HEK293 (cell line): ENCODE measurements at regions not wholly inside any gene's neighbourhood (a gene's known extent, or its start where the extent isn't known, plus 50 kb on each side); places are given as distances from the start of the nearest gene placed in this dataset.

Experiments used
- CTCF ChIA-PET: fragments of 350-600 bp; formaldehyde crosslinking; extraction: SDS; loops from one replicate; lab custom pipeline; 2021; ENCODE audit warnings: antibody characterized with exemption; lab: Yijun Ruan, JAX
- POLR2A ChIA-PET: fragments of 300-600 bp; formaldehyde crosslinking; extraction: SDS; loops from one replicate; lab custom pipeline; 2020; ENCODE audit warnings: antibody characterized with exemption, inconsistent platforms; lab: Yijun Ruan, JAX
- H3K27ac ChIP-seq: fragments of 200-500 bp; sonication (Bioruptor generic); 2 replicates; pipeline ENCODE4 v1.5.1; 2014; ENCODE audit warnings: low read depth, low read length, control low read depth, inconsistent platforms; ENCODE audit errors: extremely low read depth
- H3K36me3 ChIP-seq, 2 experiments: fragments of 200-500 bp in 1 of 2; sonication (Bioruptor generic) in 1 of 2; 1 replicate in 1 of 2; 2 replicates in 1 of 2; pipeline ENCODE4 v1.5.1; 2014 to 2017; ENCODE audit warnings: inconsistent platforms in 2 of 2, low read length in 2 of 2; ENCODE audit not compliant: control insufficient read depth in 2 of 2, insufficient read depth in 1 of 2
- H3K4me1 ChIP-seq: fragments of 200-500 bp; sonication (Bioruptor generic); 2 replicates; pipeline ENCODE4 v1.5.1; 2014; ENCODE audit warnings: mild to moderate bottlenecking, low read length, inconsistent platforms; ENCODE audit not compliant: control insufficient read depth, insufficient read depth
- H3K4me3 ChIP-seq: 2 replicates; pipeline ENCODE4 v1.5.1; 2011; ENCODE audit warnings: low read depth, mild to moderate bottlenecking, control low read depth, low read length, moderate library complexity
- H3K9me3 ChIP-seq: fragments of 200-500 bp; sonication (Bioruptor generic); 2 replicates; pipeline ENCODE4 v1.5.1; 2014; ENCODE audit warnings: low read depth, low read length, inconsistent platforms; ENCODE audit not compliant: control insufficient read depth, insufficient read depth
- AEBP2 ChIP-seq: fragments of 450-650 bp; formaldehyde crosslinking; IDR thresholded peaks from 2 replicates; pipeline ENCODE4 v1.5.1; 2016; ENCODE audit warnings: missing biosample characterization, missing genetic modification characterization, borderline replicate concordance
- CTCF ChIP-seq: fragments of 450-650 bp; formaldehyde crosslinking; IDR thresholded peaks from 2 replicates; pipeline ENCODE4 v1.5.1; 2016; ENCODE audit warnings: missing biosample characterization, missing genetic modification characterization
- HOXC10 ChIP-seq: sonication (generic); formaldehyde crosslinking; IDR thresholded peaks from 2 replicates; pipeline ENCODE4 v1.8.1; 2023; ENCODE audit warnings: mild to moderate bottlenecking, missing genetic modification reagents
- PRDM1 ChIP-seq: fragments of 450-650 bp; formaldehyde crosslinking; IDR thresholded peaks from 2 replicates; pipeline ENCODE4; 2016; ENCODE audit warnings: missing biosample characterization, missing genetic modification characterization
- SP2 ChIP-seq: fragments of 450-650 bp; formaldehyde crosslinking; IDR thresholded peaks from 2 replicates; pipeline ENCODE4 v1.5.1; 2016; ENCODE audit warnings: missing biosample characterization, missing genetic modification characterization
- SP3 ChIP-seq: fragments of 450-650 bp; formaldehyde crosslinking; IDR thresholded peaks from 2 replicates; pipeline ENCODE4 v1.5.1; 2016; ENCODE audit warnings: missing biosample characterization, missing genetic modification characterization
- ZFP3 ChIP-seq: fragments of 450-650 bp; formaldehyde crosslinking; IDR thresholded peaks from 2 replicates; pipeline ENCODE4 v1.5.1; 2016; ENCODE audit warnings: low read depth, missing biosample characterization, missing genetic modification characterization
- ZFP69B ChIP-seq: fragments of 450-650 bp; formaldehyde crosslinking; IDR thresholded peaks from 2 replicates; pipeline ENCODE4 v1.5.1; 2016; ENCODE audit warnings: missing biosample characterization, missing genetic modification characterization
- ZNF146 ChIP-seq: fragments of 450-650 bp; formaldehyde crosslinking; IDR thresholded peaks from 2 replicates; pipeline ENCODE4 v1.5.1; 2016; ENCODE audit warnings: missing biosample characterization, missing genetic modification characterization
- ZNF169 ChIP-seq: fragments of 450-650 bp; formaldehyde crosslinking; IDR thresholded peaks from 2 replicates; pipeline ENCODE4 v1.5.1; 2016; ENCODE audit warnings: missing biosample characterization, missing genetic modification characterization
- ZNF266 ChIP-seq: fragments of 450-650 bp; formaldehyde crosslinking; IDR thresholded peaks from 2 replicates; pipeline ENCODE4 v1.5.1; 2016; ENCODE audit warnings: missing biosample characterization, missing genetic modification characterization, low read depth
- ZNF335 ChIP-seq: fragments of 450-650 bp; formaldehyde crosslinking; conservative IDR thresholded peaks from 2 replicates; pipeline ENCODE4 v1.5.1; 2016; ENCODE audit warnings: missing biosample characterization, missing genetic modification characterization
- ZNF366 ChIP-seq: fragments of 450-650 bp; formaldehyde crosslinking; conservative IDR thresholded peaks from 2 replicates; pipeline ENCODE4 v1.5.1; 2016; ENCODE audit warnings: missing biosample characterization, missing genetic modification characterization
- ZNF548 ChIP-seq: fragments of 450-650 bp; formaldehyde crosslinking; IDR thresholded peaks from 2 replicates; pipeline ENCODE4 v1.5.1; 2016; ENCODE audit warnings: missing biosample characterization, missing genetic modification characterization
- ZNF76 ChIP-seq: fragments of 450-650 bp; formaldehyde crosslinking; IDR thresholded peaks from 2 replicates; pipeline ENCODE4; 2016; ENCODE audit warnings: low read depth, missing biosample characterization, missing genetic modification characterization, borderline replicate concordance
- TF ChIP-seq, protein P1 (sequence below): fragments of 450-650 bp; formaldehyde crosslinking; IDR thresholded peaks from 2 replicates; pipeline ENCODE4 v1.5.1; 2016; ENCODE audit warnings: missing biosample characterization, missing genetic modification characterization
- TF ChIP-seq, protein P2 (sequence below): fragments of 450-650 bp; formaldehyde crosslinking; IDR thresholded peaks from 2 replicates; pipeline ENCODE4 v1.5.1; 2016; ENCODE audit warnings: missing biosample characterization, missing genetic modification characterization
- TF ChIP-seq, protein P3 (sequence below): fragments of 450-650 bp; formaldehyde crosslinking; optimal IDR thresholded peaks from 2 replicates; pipeline ENCODE3; 2016; ENCODE audit warnings: missing biosample characterization, mild to moderate bottlenecking, missing genetic modification characterization

GRCh38 chr5:91469517-91470165 lies 86.5 kb upstream of the ARRDC3 start (continued):
- TF ChIP-seq ZNF169 (tag by site-specific recombination) = no peak
- TF ChIP-seq, protein P1, sequence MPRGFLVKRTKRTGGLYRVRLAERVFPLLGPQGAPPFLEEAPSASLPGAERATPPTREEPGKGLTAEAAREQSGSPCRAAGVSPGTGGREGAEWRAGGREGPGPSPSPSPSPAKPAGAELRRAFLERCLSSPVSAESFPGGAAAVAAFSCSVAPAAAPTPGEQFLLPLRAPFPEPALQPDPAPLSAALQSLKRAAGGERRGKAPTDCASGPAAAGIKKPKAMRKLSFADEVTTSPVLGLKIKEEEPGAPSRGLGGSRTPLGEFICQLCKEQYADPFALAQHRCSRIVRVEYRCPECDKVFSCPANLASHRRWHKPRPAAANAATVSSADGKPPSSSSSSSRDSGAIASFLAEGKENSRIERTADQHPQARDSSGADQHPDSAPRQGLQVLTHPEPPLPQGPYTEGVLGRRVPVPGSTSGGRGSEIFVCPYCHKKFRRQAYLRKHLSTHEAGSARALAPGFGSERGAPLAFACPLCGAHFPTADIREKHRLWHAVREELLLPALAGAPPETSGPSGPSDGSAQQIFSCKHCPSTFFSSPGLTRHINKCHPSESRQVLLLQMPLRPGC (tag by site-specific recombination) = no peak

DNA sequence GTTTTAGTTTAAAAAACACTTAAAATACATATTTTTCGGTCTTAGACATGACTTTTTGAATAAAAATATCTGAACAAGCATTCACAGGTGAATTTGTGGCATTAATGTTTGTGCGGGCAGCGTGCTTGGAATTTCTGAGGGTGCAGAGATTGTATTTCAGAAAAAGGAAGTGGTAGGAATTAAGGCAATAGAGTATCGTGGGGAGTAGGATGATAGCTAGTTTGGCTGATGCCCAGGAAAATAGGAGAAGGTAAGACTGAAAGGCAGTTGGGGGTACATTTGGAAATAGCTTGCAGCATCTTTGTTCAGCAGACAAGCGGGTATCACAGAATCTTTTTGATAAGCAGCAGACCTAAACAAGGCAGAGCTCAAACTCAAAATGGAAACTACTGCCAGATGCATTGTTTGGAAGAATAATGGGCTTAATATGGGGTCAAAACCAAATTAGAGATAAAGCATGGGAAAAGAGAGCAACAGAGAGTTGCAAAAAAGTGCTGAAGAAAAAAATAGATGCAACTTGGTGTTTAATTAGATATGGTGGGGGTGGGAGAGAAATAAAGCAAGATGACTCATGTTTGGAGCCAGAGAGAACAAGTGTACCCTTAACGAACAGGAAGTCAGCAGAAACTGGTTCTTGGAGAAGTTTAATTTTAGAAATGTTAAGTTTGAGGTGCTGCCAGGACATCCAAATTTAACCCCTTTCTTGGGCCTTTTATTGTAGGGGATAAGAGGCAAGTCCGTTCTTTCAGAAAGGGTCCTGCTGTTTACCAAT lies 85.7 kb upstream of the ARRDC3 start:
- ChIA-PET POLR2A (no interaction called here), CTCF (no interaction called here)
- Histone ChIP-seq H3K27ac (no peak overlapping the region), H3K9me3 (no peaks in the 10 kb centered on the region), H3K4me1 (no peaks in the 10 kb centered on the region), H3K36me3 (no peaks in the 10 kb centered on the region), H3K4me3 (no peak overlapping the region)
- TF ChIP-seq ZNF366 (tag by site-specific recombination) (no peak), ZNF548 (no peak), ZNF76 (tag by site-specific recombination) (no peak), PRDM1 (tag by site-specific recombination) (no peak), ZNF266 (no peak), SP2 (tag by site-specific recombination) (no peak), CTCF (no peak)

DNA sequence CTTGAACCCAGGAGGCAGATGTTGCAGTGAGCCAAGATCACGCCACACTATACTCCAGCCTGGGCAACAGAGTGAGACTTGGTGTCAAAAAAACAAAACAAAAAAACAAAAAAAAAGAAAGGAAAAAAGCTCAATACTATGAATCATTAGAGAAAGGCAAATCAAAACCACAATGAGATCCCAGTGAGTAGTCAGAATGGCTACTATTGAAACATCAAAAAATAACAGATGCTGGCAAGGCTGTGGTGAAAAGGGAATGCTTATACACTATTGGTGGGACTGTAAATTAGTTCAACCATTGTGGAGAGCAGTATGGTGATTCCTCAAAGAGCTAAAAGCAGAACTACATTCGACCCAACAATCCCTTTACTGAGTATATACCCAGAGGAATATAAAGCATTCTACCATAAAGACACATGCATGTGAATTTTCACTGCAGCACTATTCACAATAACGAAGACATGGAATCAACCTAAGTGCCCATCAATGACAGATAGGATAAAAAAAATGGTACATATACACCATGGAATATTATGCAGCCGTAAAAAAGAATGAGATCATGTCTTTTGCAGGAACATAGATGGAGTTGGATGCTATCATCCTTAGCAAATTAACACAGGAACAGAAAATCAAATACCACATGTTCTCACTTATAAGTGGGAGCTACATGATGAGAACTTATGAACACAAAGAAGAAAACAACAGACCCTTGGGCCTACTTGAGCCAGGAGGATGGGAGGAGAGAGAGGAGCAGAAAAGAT lies 81.9 kb upstream of the ARRDC3 start:
- CTCF ChIA-PET = no interaction called here

GRCh38 chr5:91457681-91458058 lies 74.6 kb upstream of the ARRDC3 start:
- POLR2A ChIA-PET = no interaction called here
- CTCF ChIA-PET = no interaction called here
- TF ChIP-seq AEBP2 (tag by site-specific recombination) = no peak
- TF ChIP-seq, protein P2, sequence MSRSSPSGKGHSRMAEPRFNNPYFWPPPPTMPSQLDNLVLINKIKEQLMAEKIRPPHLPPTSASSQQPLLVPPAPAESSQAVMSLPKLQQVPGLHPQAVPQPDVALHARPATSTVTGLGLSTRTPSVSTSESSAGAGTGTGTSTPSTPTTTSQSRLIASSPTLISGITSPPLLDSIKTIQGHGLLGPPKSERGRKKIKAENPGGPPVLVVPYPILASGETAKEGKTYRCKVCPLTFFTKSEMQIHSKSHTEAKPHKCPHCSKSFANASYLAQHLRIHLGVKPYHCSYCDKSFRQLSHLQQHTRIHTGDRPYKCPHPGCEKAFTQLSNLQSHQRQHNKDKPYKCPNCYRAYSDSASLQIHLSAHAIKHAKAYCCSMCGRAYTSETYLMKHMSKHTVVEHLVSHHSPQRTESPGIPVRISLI (tag by site-specific recombination) = no peak
- no peak for TF ChIP-seq SP3 (tag by site-specific recombination)
- TF ChIP-seq ZNF169 (tag by site-specific recombination) = no peak
- TF ChIP-seq, protein P3, sequence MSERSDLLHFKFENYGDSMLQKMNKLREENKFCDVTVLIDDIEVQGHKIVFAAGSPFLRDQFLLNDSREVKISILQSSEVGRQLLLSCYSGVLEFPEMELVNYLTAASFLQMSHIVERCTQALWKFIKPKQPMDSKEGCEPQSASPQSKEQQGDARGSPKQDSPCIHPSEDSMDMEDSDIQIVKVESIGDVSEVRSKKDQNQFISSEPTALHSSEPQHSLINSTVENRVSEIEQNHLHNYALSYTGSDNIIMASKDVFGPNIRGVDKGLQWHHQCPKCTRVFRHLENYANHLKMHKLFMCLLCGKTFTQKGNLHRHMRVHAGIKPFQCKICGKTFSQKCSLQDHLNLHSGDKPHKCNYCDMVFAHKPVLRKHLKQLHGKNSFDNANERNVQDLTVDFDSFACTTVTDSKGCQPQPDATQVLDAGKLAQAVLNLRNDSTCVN (tag by site-specific recombination) = no peak
- no peak for TF ChIP-seq HOXC10 (CRISPR knock-in tag)
- TF ChIP-seq ZFP69B (tag by site-specific recombination) = no peak
- no peak for TF ChIP-seq ZFP3 (tag by site-specific recombination)
- Histone ChIP-seq H3K27ac (no peak overlapping the region), H3K4me1 (no peaks in the 10 kb centered on the region), H3K36me3 (no peaks in the 10 kb centered on the region), H3K9me3 (no peaks in the 10 kb centered on the region), H3K4me3 (no peak overlapping the region)

More for the DNA sequence above, 81.9 kb upstream of the ARRDC3 start:
- no peaks in the 10 kb centered on the region for H3K9me3 ChIP-seq
- peak; percentile 65 for TF ChIP-seq ZNF146 (tag by site-specific recombination)
- no peak for TF ChIP-seq ZNF335
- TF ChIP-seq, all 188 proteins: peak for 1
- H3K4me1 ChIP-seq = no peaks in the 10 kb centered on the region
- POLR2A ChIA-PET = no interaction called here
- no peaks in the 10 kb centered on the region for H3K36me3 ChIP-seq
- H3K27ac ChIP-seq = no peak overlapping the region
- no peak overlapping the region for H3K4me3 ChIP-seq
